Vagina (tissue), 2 donors: ENCODE measurements at regions not wholly inside any gene's neighbourhood (a gene's known extent, or its start where the extent isn't known, plus 50 kb on each side); places are given as distances from the start of the nearest gene placed in this dataset.

ENCODE experiments used
- DNase-seq, 2 donors: peaks; one replicate each; pipeline ENCODE4 v3.0.0-alpha.2; 2017; ENCODE audit errors: extremely low spot score in 2 of 2
- H3K27ac ChIP-seq: fragments of 200-600 bp; sonication (generic); one replicate; pipeline ENCODE4 v1.5.1; 2019
- H3K27me3 ChIP-seq: fragments of 200-600 bp; sonication (generic); one replicate; pipeline ENCODE4 v1.5.1; 2019
- H3K36me3 ChIP-seq, 2 donors: fragments of 200-600 bp; sonication (generic); one replicate each; pipeline ENCODE4 v1.5.1; 2017 to 2019
- H3K4me1 ChIP-seq: fragments of 200-600 bp; sonication (generic); one replicate; pipeline ENCODE4 v1.5.1; 2019
- H3K4me3 ChIP-seq, 2 donors: fragments of 200-600 bp; sonication (generic); 1 replicate in 1 of 2; 2 replicates in 1 of 2; pipeline ENCODE4 v1.5.1; 2016 to 2019
- H3K9me3 ChIP-seq: fragments of 200-600 bp; sonication (generic); one replicate; pipeline ENCODE4 v1.5.1; 2019
- POLR2A ChIP-seq, 2 donors: fragments of 450-650 bp; IDR thresholded peaks; one replicate each; pipeline ENCODE4 v1.6.1; 2017; ENCODE audit warnings: antibody characterized with exemption in 2 of 2, mild to moderate bottlenecking in 2 of 2, moderate library complexity in 2 of 2
- POLR2AphosphoS5 ChIP-seq, 2 donors: sonication (generic); formaldehyde crosslinking; IDR thresholded peaks; one replicate each; pipeline ENCODE4 v1.9.0; 2017; ENCODE audit warnings: antibody characterized with exemption in 2 of 2, mild to moderate bottlenecking in 2 of 2, low read depth in 1 of 2; ENCODE audit not compliant: insufficient read depth in 1 of 2
- intact Hi-C: fragments of 100-400 bp; cut with DNase I; formaldehyde crosslinking; loops from one replicate; pipeline ENCODE4 v1.15.1; 2023
- TF ChIP-seq, protein P1 (sequence below), 3 experiments: fragments of 450-650 bp in 2 of 3; fragments of 200-600 bp in 1 of 3; sonication (generic) in 1 of 3; IDR thresholded peaks; one replicate each; pipeline ENCODE4 v1.5.1; 2017 to 2019; ENCODE audit warnings: antibody characterized with exemption in 3 of 3, mild to moderate bottlenecking in 2 of 3, moderate library complexity in 2 of 3

DNA sequence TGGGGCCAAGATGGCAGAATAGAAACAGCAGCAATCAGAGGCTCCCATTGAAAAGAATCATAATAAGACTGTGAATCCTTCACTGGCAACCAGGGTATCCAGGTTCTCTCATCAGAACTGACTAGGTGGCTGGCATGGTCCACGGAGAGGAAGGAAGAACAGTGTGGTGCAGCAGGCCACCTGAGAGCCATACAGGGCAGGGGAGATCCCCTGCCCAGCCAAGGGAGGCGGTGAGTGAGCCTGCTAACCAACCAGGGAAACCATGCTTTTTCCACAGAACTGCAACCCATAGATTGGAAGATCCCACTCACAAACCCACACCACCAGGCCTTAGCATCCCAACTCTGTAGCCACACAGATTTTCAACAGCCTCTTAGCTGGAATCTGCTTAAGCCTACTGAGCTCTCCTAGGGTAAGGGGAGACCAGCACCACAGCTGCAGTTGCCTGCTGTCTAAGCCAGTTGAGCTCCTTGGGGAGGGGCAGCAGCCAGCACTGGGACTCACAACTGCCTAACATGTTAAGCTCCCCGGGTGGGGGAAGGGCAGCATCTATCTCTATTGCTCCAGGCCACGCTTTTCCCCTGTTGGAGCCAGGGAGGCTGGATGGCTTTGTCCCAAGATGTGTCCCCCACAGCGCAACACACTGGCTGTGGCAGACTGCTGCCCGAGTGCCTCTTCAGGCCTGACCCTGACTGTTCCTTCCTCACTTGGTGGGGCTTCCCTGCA, 342.6 kb upstream of the CCDC196 start:
- intact Hi-C loops = no loop called here
- no peak for DNase-seq
- Histone ChIP-seq H3K27me3 (no peaks in the 10 kb centered on the region), H3K36me3 (no peaks in the 10 kb centered on the region), H3K27ac (no peak overlapping the region), H3K4me3 (no peak overlapping the region), H3K9me3 (no peaks in the 10 kb centered on the region), H3K4me1 (no peaks in the 10 kb centered on the region)
- TF ChIP-seq POLR2A (IDR thresholded peaks at IDR 0.05) = no peak
- TF ChIP-seq POLR2AphosphoS5 (IDR thresholded peaks at IDR 0.05; ENCODE audit: insufficient read depth in 1 of 2, low read depth in 1 of 2) = no peak
- TF ChIP-seq, protein P1, sequence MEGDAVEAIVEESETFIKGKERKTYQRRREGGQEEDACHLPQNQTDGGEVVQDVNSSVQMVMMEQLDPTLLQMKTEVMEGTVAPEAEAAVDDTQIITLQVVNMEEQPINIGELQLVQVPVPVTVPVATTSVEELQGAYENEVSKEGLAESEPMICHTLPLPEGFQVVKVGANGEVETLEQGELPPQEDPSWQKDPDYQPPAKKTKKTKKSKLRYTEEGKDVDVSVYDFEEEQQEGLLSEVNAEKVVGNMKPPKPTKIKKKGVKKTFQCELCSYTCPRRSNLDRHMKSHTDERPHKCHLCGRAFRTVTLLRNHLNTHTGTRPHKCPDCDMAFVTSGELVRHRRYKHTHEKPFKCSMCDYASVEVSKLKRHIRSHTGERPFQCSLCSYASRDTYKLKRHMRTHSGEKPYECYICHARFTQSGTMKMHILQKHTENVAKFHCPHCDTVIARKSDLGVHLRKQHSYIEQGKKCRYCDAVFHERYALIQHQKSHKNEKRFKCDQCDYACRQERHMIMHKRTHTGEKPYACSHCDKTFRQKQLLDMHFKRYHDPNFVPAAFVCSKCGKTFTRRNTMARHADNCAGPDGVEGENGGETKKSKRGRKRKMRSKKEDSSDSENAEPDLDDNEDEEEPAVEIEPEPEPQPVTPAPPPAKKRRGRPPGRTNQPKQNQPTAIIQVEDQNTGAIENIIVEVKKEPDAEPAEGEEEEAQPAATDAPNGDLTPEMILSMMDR (IDR thresholded peaks at IDR 0.05) = no peak

DNA sequence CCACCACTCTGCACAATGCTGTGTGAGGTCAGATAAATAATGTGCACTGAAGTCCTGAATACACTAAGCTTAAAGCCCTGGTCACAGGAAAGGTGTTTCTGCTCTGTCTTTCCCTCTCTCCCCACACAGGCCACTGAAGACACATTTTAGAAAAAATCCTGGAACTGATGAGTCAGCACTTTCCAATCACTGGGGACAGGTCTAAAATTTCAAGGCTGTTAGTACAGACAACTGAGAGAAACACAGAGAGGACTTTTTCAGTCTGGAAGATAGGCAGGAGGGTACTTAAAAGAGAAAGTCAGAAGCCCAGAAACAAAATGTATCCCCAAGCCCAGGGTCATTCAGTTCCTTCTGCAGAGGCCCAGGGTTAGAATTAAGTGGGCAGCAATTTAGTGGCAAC, 333.9 kb upstream of the CCDC196 start:
- Histone ChIP-seq H3K27me3 (no peaks in the 10 kb centered on the region), H3K4me3 (no peak overlapping the region), H3K4me1 (peaks cover 4% of the 10 kb centered on the region), H3K9me3 (no peaks in the 10 kb centered on the region), H3K36me3 (no peaks in the 10 kb centered on the region), H3K27ac (no peak overlapping the region)
- intact Hi-C loops = no loop called here
- no peak for TF ChIP-seq POLR2A (IDR thresholded peaks at IDR 0.05)
- TF ChIP-seq, protein P1 (IDR thresholded peaks at IDR 0.05) = no peak
- TF ChIP-seq POLR2AphosphoS5 (IDR thresholded peaks at IDR 0.05; ENCODE audit: insufficient read depth in 1 of 2, low read depth in 1 of 2) = no peak
- DNase-seq = no peak

DNA sequence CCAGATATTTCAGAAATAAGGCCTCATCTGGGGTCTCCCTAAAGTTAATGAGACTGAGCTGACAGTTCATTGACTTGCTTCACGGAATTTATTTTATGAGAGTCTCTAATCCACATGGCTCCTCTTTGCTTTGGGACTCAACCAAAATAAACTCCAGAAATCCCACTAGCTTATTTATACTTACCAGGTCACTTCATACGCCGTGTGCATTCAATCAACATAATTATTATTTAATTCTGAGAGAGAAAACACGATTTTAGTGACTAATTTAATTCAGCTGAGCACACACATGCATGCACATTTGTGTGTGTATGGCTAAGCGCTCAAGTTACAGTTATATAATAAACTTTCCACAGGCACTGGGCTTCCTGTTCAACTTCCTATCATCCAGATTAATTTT, 333.4 kb upstream of the CCDC196 start:
- TF ChIP-seq POLR2A (IDR thresholded peaks at IDR 0.05) = no peak
- TF ChIP-seq POLR2AphosphoS5 (IDR thresholded peaks at IDR 0.05; ENCODE audit: insufficient read depth in 1 of 2, low read depth in 1 of 2) = no peak
- TF ChIP-seq, protein P1 (IDR thresholded peaks at IDR 0.05) = no peak
- no peak overlapping the region for H3K27ac ChIP-seq
- H3K9me3 ChIP-seq = no peaks in the 10 kb centered on the region
- intact Hi-C loops = no loop called here
- H3K4me3 ChIP-seq = no peak overlapping the region
- peaks cover 4% of the 10 kb centered on the region for H3K4me1 ChIP-seq
- H3K36me3 ChIP-seq = no peaks in the 10 kb centered on the region
- no peak for DNase-seq
- no peaks in the 10 kb centered on the region for H3K27me3 ChIP-seq

DNA sequence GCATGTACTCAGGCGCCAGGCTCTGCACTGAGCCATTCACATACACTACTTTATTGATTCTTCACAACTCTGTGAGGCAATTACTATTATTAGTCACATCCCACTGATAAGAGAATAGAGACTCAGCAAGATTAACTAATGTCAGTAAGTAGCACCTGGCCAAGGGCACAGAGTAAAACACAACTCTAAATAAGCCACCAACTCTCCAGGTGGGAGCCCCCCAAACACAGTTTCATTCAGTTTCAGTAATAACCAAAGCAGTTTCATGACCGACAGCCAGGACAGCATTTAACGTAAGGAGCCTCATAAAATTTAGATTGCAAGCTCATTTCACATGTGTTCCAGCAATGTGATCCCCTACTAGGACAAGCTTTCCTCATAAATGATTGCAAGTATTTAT, 323.1 kb upstream of the CCDC196 start:
- H3K36me3 ChIP-seq = no peaks in the 10 kb centered on the region
- H3K27me3 ChIP-seq = no peaks in the 10 kb centered on the region
- TF ChIP-seq POLR2AphosphoS5 (IDR thresholded peaks at IDR 0.05; ENCODE audit: insufficient read depth in 1 of 2, low read depth in 1 of 2) (no peak), POLR2A (IDR thresholded peaks at IDR 0.05) (no peak)
- TF ChIP-seq, protein P1 (IDR thresholded peaks at IDR 0.05) = no peak
- no peak overlapping the region for H3K4me3 ChIP-seq
- H3K27ac ChIP-seq = no peak overlapping the region
- H3K9me3 ChIP-seq = no peaks in the 10 kb centered on the region
- no peak for DNase-seq
- intact Hi-C loops = no loop called here
- H3K4me1 ChIP-seq = no peaks in the 10 kb centered on the region

DNA sequence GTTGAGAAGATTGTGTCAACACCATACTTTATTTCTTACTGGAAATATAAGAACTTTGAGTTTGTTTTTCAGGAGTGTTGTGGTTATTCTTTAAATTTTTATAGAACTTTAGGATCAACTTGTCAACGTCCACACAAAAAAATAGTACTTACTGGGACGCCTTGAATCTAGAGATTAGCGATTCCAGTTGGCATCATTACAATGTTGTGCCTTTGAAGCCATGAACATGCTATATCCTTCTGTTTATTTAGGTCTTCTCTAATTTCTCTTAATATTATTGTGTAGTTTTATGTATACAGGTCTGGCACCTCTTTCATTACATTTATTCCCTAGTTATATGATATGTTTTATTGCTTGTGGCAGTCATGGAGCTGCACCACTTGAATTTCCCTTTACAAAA, 320.8 kb upstream of the CCDC196 start:
- Histone ChIP-seq H3K9me3 (no peaks in the 10 kb centered on the region), H3K27me3 (no peaks in the 10 kb centered on the region), H3K4me3 (no peak overlapping the region), H3K36me3 (no peaks in the 10 kb centered on the region), H3K4me1 (no peaks in the 10 kb centered on the region), H3K27ac (no peak overlapping the region)
- TF ChIP-seq POLR2A (IDR thresholded peaks at IDR 0.05) (no peak), POLR2AphosphoS5 (IDR thresholded peaks at IDR 0.05; ENCODE audit: insufficient read depth in 1 of 2, low read depth in 1 of 2) (no peak)
- TF ChIP-seq, protein P1 (IDR thresholded peaks at IDR 0.05) = no peak
- intact Hi-C loops = no loop called here
- no peak for DNase-seq
